PFSK-1 (cell line): ENCODE measurements at regions not wholly inside any gene's neighbourhood (a gene's known extent, or its start where the extent isn't known, plus 50 kb on each side); places are given as distances from the start of the nearest gene placed in this dataset.

Experiments
- POLR2AphosphoS5 ChIP-seq: IDR thresholded peaks from 2 replicates; pipeline ENCODE4 v1.6.1; 2012; ENCODE audit warnings: low read depth, mild to moderate bottlenecking, control low read depth, low read length, moderate library complexity
- REST ChIP-seq, 2 experiments: IDR thresholded peaks; 2 replicates each; pipeline versions ENCODE4 v1.6.1 to v1.8.0; 2011 to 2012; ENCODE audit warnings: low read depth in 2 of 2, low read length in 2 of 2, control low read depth in 1 of 2, inconsistent platforms in 1 of 2, mild to moderate bottlenecking in 1 of 2, moderate library complexity in 1 of 2; ENCODE audit not compliant: insufficient read depth in 1 of 2
- SIN3A ChIP-seq: IDR thresholded peaks from 2 replicates; pipeline ENCODE4 v1.6.1; 2012; ENCODE audit warnings: mild to moderate bottlenecking, low read length, moderate library complexity, borderline replicate concordance; ENCODE audit not compliant: insufficient read depth
- TAF1 ChIP-seq: IDR thresholded peaks from 2 replicates; pipeline ENCODE4 v1.6.1; 2012; ENCODE audit warnings: low read length, control low read depth, borderline replicate concordance; ENCODE audit not compliant: insufficient read depth

DNA sequence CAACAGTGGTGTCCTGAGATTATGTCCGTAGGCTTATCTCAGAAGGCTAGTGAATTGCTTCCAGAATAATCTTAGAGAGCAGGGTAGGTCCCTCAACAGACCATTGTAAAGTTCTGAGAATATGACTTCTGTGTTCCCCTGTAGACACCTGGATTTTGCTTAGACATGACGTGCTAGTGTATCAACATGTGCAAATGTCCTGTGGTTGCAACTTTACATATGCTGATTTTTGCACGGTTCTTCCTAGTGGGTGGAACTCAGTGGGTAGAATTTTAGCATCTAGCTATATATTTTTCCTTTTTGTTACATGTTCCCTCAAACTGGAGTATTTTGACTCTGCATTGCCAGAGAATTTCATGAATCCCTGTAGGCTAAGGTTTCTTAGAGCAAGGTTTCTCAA is 459.2 kb downstream of the RNF144B start:
- TF ChIP-seq SIN3A (no peak), REST (IDR thresholded peaks at IDR 0.05; ENCODE audit: insufficient read depth in 1 of 2, low read depth in 2 of 2, low read length in 2 of 2) (no peak), POLR2AphosphoS5 (no peak), TAF1 (no peak)
